ENCODE measurements at regions not wholly inside any gene's neighbourhood (a gene's known extent, or its start where the extent isn't known, plus 50 kb on each side); places are given as distances from the start of the nearest gene placed in this dataset.
"Not testable (repeated sequence)": the region's sequence is repeated elsewhere in the genome, so short reads cannot be mapped to it uniquely, and the experiment has no call there.

DNA sequence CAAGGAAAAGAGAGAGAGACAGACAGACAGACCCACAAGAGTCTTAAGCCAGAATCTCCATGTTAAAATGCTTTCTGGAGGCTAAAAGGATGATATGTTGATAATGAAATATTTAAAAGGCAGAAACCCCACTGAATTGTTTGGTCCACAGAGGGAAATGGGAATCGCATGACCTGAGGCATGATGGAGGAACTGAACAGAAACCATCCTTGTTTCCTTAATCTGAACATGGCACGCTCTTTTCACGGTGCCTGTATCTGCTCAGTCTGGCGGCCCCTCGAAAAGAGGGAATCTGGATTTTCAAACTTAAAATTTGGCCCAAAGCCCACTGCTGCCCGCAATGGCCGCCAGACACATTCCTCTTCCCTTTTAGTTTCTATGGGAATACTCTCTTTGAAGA is 173.5 kb upstream of the OSBPL11 start:
- H3K4me3 ChIP-seq (ENCODE audit: low read depth in 1 of 3, low read length in 3 of 3); H3K4me1 ChIP-seq (ENCODE audit: control insufficient read depth in 3 of 3, insufficient read depth in 2 of 3, low read depth in 1 of 3, low read length in 2 of 3); H3K36me3 ChIP-seq (ENCODE audit: control insufficient read depth in 3 of 3, insufficient read depth in 2 of 3, low read depth in 1 of 3, low read length in 3 of 3); H3K27me3 ChIP-seq (ENCODE audit: control insufficient read depth in 3 of 3, insufficient read depth in 3 of 3, low read length in 3 of 3); FAIRE-seq; H3K27ac ChIP-seq (ENCODE audit: low read depth in 1 of 3, low read length in 2 of 3); H3K9me3 ChIP-seq (ENCODE audit: control insufficient read depth in 2 of 2, insufficient read depth in 1 of 2, low read depth in 1 of 2, low read length in 1 of 2); DNase-seq: not testable (repeated sequence)
- WGBS, 3 donors = 50 to 64% (median 59%) methylated on average over 7 of the region's 7 CpGs

DNA sequence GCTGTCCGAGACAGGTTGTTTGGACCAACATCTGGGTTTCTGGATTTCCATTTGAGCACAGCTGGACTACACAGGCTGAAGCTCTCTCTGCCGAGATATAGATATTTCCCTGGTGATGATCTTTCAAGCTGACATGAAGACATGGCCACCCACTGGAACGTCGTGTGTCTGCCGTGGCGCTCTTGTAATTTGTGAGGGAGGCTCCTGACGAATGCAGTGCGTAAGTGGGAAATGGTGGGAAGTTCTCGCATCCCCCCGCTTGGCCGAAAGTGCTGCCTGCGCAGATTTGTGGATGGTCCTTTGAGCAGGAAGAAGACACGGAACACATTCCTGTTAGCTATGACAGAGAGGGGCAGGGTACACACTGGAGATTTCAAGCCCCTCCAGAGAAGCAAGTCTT is 176.2 kb upstream of the OSBPL11 start:
- not testable (repeated sequence) for H3K36me3 ChIP-seq (ENCODE audit: control insufficient read depth in 3 of 3, insufficient read depth in 2 of 3, low read depth in 1 of 3, low read length in 3 of 3); DNase-seq; H3K4me1 ChIP-seq (ENCODE audit: control insufficient read depth in 3 of 3, insufficient read depth in 2 of 3, low read depth in 1 of 3, low read length in 2 of 3); H3K4me3 ChIP-seq (ENCODE audit: low read depth in 1 of 3, low read length in 3 of 3); H3K9me3 ChIP-seq (ENCODE audit: control insufficient read depth in 2 of 2, insufficient read depth in 1 of 2, low read depth in 1 of 2, low read length in 1 of 2); H3K27me3 ChIP-seq (ENCODE audit: control insufficient read depth in 3 of 3, insufficient read depth in 3 of 3, low read length in 3 of 3); H3K27ac ChIP-seq (ENCODE audit: low read depth in 1 of 3, low read length in 2 of 3); FAIRE-seq
- WGBS, 3 donors = 74 to 82% (median 82%) methylated on average over 13 of the region's 13 CpGs

GRCh38 chr3:125774433-125775034 is 179.2 kb upstream of the OSBPL11 start:
- H3K27me3 ChIP-seq (ENCODE audit: control insufficient read depth in 3 of 3, insufficient read depth in 3 of 3, low read length in 3 of 3); H3K4me1 ChIP-seq (ENCODE audit: control insufficient read depth in 3 of 3, insufficient read depth in 2 of 3, low read depth in 1 of 3, low read length in 2 of 3); FAIRE-seq; H3K9me3 ChIP-seq (ENCODE audit: control insufficient read depth in 2 of 2, insufficient read depth in 1 of 2, low read depth in 1 of 2, low read length in 1 of 2); H3K36me3 ChIP-seq (ENCODE audit: control insufficient read depth in 3 of 3, insufficient read depth in 2 of 3, low read depth in 1 of 3, low read length in 3 of 3); DNase-seq; H3K4me3 ChIP-seq (ENCODE audit: low read depth in 1 of 3, low read length in 3 of 3): not testable (repeated sequence)
- WGBS, 3 donors = 33 to 56% (median 40%) methylated on average over 5 to 7 of the region's 7 CpGs
- H3K27ac ChIP-seq (ENCODE audit: low read depth in 1 of 3, low read length in 2 of 3) = peak overlapping the region; percentile 66 to 81 (median 71)

- not testable (repeated sequence) for H3K27ac ChIP-seq (ENCODE audit: low read depth in 1 of 3, low read length in 2 of 3); H3K36me3 ChIP-seq (ENCODE audit: control insufficient read depth in 3 of 3, insufficient read depth in 2 of 3, low read depth in 1 of 3, low read length in 3 of 3); FAIRE-seq; DNase-seq; H3K27me3 ChIP-seq (ENCODE audit: control insufficient read depth in 3 of 3, insufficient read depth in 3 of 3, low read length in 3 of 3); H3K4me3 ChIP-seq (ENCODE audit: low read depth in 1 of 3, low read length in 3 of 3); H3K9me3 ChIP-seq (ENCODE audit: control insufficient read depth in 2 of 2, insufficient read depth in 1 of 2, low read depth in 1 of 2, low read length in 1 of 2); H3K4me1 ChIP-seq (ENCODE audit: control insufficient read depth in 3 of 3, insufficient read depth in 2 of 3, low read depth in 1 of 3, low read length in 2 of 3)
- WGBS, 3 donors = 42 to 63% (median 54%) methylated on average over 3 of the region's 3 CpGs
These were observed 179.8 kb upstream of the OSBPL11 start for GRCh38 chr3:125775106-125775505.

- peak overlapping the region in 1 of 3 donors; percentile 70 for H3K27ac ChIP-seq (ENCODE audit: low read depth in 1 of 3, low read length in 2 of 3)
- WGBS, 3 donors = 68 to 79% (median 68%) methylated on average over 6 to 7 of the region's 7 CpGs
- H3K36me3 ChIP-seq (ENCODE audit: control insufficient read depth in 3 of 3, insufficient read depth in 2 of 3, low read depth in 1 of 3, low read length in 3 of 3); H3K4me3 ChIP-seq (ENCODE audit: low read depth in 1 of 3, low read length in 3 of 3); H3K27me3 ChIP-seq (ENCODE audit: control insufficient read depth in 3 of 3, insufficient read depth in 3 of 3, low read length in 3 of 3); H3K4me1 ChIP-seq (ENCODE audit: control insufficient read depth in 3 of 3, insufficient read depth in 2 of 3, low read depth in 1 of 3, low read length in 2 of 3); DNase-seq; H3K9me3 ChIP-seq (ENCODE audit: control insufficient read depth in 2 of 2, insufficient read depth in 1 of 2, low read depth in 1 of 2, low read length in 1 of 2); FAIRE-seq: not testable (repeated sequence)
These were observed 180.5 kb upstream of the OSBPL11 start for GRCh38 chr3:125775606-125776294.

DNA sequence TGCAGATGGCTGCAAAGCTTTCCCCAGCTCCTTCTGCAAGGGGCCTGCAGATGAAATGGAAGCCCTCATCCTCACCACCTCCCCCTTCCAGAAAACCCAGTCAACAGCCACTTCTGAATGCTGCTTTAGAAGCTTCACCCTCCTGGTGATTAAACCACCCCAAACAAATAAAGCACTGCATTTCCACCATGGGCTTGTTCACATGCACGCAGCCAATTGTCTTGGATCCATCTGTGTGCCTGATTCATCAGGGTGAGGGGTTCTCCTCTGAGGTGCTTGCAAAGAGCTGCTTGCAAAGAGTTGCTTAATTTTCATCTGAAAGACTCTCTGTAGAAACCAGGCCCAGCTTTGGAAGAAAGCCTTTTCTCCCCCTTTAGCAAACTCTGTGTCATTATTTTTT is 184.0 kb upstream of the OSBPL11 start:
- not testable (repeated sequence) for H3K4me3 ChIP-seq (ENCODE audit: low read depth in 1 of 3, low read length in 3 of 3); H3K27me3 ChIP-seq (ENCODE audit: control insufficient read depth in 3 of 3, insufficient read depth in 3 of 3, low read length in 3 of 3); FAIRE-seq; H3K4me1 ChIP-seq (ENCODE audit: control insufficient read depth in 3 of 3, insufficient read depth in 2 of 3, low read depth in 1 of 3, low read length in 2 of 3); H3K27ac ChIP-seq (ENCODE audit: low read depth in 1 of 3, low read length in 2 of 3); DNase-seq; H3K9me3 ChIP-seq (ENCODE audit: control insufficient read depth in 2 of 2, insufficient read depth in 1 of 2, low read depth in 1 of 2, low read length in 1 of 2); H3K36me3 ChIP-seq (ENCODE audit: control insufficient read depth in 3 of 3, insufficient read depth in 2 of 3, low read depth in 1 of 3, low read length in 3 of 3)
- 77 to 88% (median 82%) methylated on average over 1 of the region's 1 CpG for WGBS, 3 donors

DNA sequence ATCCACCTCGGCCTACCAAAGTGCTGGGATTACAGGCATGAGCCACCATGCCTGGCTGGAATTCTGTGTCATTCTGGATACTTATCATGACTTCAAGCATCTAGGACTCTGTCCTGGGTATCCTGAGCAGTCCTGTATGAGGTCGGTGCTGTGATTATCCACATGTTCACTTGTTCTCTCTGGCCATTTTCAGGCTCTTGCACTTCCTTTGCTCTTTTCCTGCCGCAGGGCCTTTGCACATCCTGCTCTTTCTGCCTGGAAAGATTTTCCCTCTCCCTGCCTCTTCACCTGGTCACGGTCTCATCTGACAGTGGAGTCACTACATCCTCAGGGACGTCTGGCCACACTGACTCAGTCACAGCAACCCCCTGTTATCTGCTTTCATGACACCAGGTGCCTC is 184.6 kb upstream of the OSBPL11 start:
- not testable (repeated sequence) for DNase-seq; H3K4me1 ChIP-seq (ENCODE audit: control insufficient read depth in 3 of 3, insufficient read depth in 2 of 3, low read depth in 1 of 3, low read length in 2 of 3); H3K4me3 ChIP-seq (ENCODE audit: low read depth in 1 of 3, low read length in 3 of 3); H3K27me3 ChIP-seq (ENCODE audit: control insufficient read depth in 3 of 3, insufficient read depth in 3 of 3, low read length in 3 of 3); H3K27ac ChIP-seq (ENCODE audit: low read depth in 1 of 3, low read length in 2 of 3); H3K9me3 ChIP-seq (ENCODE audit: control insufficient read depth in 2 of 2, insufficient read depth in 1 of 2, low read depth in 1 of 2, low read length in 1 of 2); FAIRE-seq; H3K36me3 ChIP-seq (ENCODE audit: control insufficient read depth in 3 of 3, insufficient read depth in 2 of 3, low read depth in 1 of 3, low read length in 3 of 3)
- 84 to 91% (median 84%) methylated on average over 5 of the region's 5 CpGs for WGBS, 3 donors

- H3K4me1 ChIP-seq (ENCODE audit: control insufficient read depth in 3 of 3, insufficient read depth in 2 of 3, low read depth in 1 of 3, low read length in 2 of 3); H3K4me3 ChIP-seq (ENCODE audit: low read depth in 1 of 3, low read length in 3 of 3); DNase-seq; H3K27me3 ChIP-seq (ENCODE audit: control insufficient read depth in 3 of 3, insufficient read depth in 3 of 3, low read length in 3 of 3); H3K27ac ChIP-seq (ENCODE audit: low read depth in 1 of 3, low read length in 2 of 3); FAIRE-seq; H3K36me3 ChIP-seq (ENCODE audit: control insufficient read depth in 3 of 3, insufficient read depth in 2 of 3, low read depth in 1 of 3, low read length in 3 of 3); H3K9me3 ChIP-seq (ENCODE audit: control insufficient read depth in 2 of 2, insufficient read depth in 1 of 2, low read depth in 1 of 2, low read length in 1 of 2): not testable (repeated sequence)
- WGBS, 3 donors = 72 to 93% (median 87%) methylated on average over 2 of the region's 2 CpGs
These were observed 186.4 kb upstream of the OSBPL11 start for GRCh38 chr3:125781678-125782077.

DNA sequence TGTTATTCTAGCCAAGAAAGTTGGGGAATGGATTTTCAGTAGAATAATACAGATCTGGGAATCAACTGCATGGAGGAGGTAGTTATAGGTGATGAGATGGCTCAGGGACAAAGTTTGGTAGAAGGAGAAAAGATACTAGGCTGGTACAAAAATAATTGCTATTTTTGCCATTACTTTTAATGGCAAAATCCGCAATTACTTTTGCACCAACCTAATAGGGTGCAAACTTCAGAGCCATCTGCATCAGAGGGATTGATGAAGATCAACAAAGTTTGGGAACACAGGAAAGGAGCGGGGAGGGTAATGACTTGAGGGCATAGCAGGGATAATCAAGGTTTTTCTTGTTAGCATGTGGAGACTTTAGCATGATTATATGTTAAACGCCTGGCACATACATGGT is 178.7 kb upstream of the ROPN1B start:
- 87 to 94% (median 91%) methylated on average over 3 of the region's 3 CpGs for WGBS, 3 donors
- not testable (repeated sequence) for H3K4me3 ChIP-seq (ENCODE audit: low read depth in 1 of 3, low read length in 3 of 3); DNase-seq; H3K27ac ChIP-seq (ENCODE audit: low read depth in 1 of 3, low read length in 2 of 3); H3K9me3 ChIP-seq (ENCODE audit: control insufficient read depth in 2 of 2, insufficient read depth in 1 of 2, low read depth in 1 of 2, low read length in 1 of 2); H3K4me1 ChIP-seq (ENCODE audit: control insufficient read depth in 3 of 3, insufficient read depth in 2 of 3, low read depth in 1 of 3, low read length in 2 of 3); FAIRE-seq; H3K36me3 ChIP-seq (ENCODE audit: control insufficient read depth in 3 of 3, insufficient read depth in 2 of 3, low read depth in 1 of 3, low read length in 3 of 3); H3K27me3 ChIP-seq (ENCODE audit: control insufficient read depth in 3 of 3, insufficient read depth in 3 of 3, low read length in 3 of 3)
